Smooth muscle cell (in vitro differentiated cells): ENCODE measurements at regions not wholly inside any gene's neighbourhood (a gene's known extent, or its start where the extent isn't known, plus 50 kb on each side); places are given as distances from the start of the nearest gene placed in this dataset.

Experiments
- DNase-seq: peaks from one replicate; lab custom pipeline; 2025; ENCODE audit not compliant: unreplicated experiment; lab: John Stamatoyannopoulos, UW
- H2AFZ ChIP-seq: fragments of 200-600 bp; sonication (generic); 2 replicates; pipeline ENCODE4 v1.6.0; 2016; ENCODE audit warnings: antibody characterized with exemption, low read depth, mild to moderate bottlenecking
- H3F3A ChIP-seq: fragments of 200-600 bp; sonication (generic); 2 replicates; pipeline ENCODE4 v1.6.0; 2017; ENCODE audit warnings: antibody characterized with exemption, low read depth
- H3K27ac ChIP-seq: fragments of 200-600 bp; sonication (generic); 2 replicates; pipeline ENCODE4 v1.5.1; 2016; ENCODE audit warnings: low read depth, mild to moderate bottlenecking
- H3K27me3 ChIP-seq: fragments of 200-600 bp; sonication (generic); 2 replicates; pipeline ENCODE4 v1.6.1; 2016; ENCODE audit warnings: low read depth, mild to moderate bottlenecking
- H3K36me3 ChIP-seq: fragments of 200-600 bp; sonication (generic); 2 replicates; pipeline ENCODE4 v1.5.1; 2016; ENCODE audit warnings: low read depth
- H3K4me1 ChIP-seq: fragments of 200-600 bp; sonication (generic); 2 replicates; pipeline ENCODE4 v1.5.1; 2016; ENCODE audit warnings: low read depth
- H3K4me2 ChIP-seq: fragments of 200-600 bp; sonication (generic); 2 replicates; pipeline ENCODE4 v1.6.0; 2016; ENCODE audit warnings: mild to moderate bottlenecking
- H3K4me3 ChIP-seq: fragments of 200-600 bp; sonication (generic); 2 replicates; pipeline ENCODE4 v1.5.1; 2016; ENCODE audit warnings: mild to moderate bottlenecking
- H3K79me2 ChIP-seq: fragments of 200-600 bp; sonication (generic); 2 replicates; pipeline ENCODE4 v1.6.0; 2016; ENCODE audit warnings: low read depth, mild to moderate bottlenecking
- H3K9ac ChIP-seq: fragments of 200-600 bp; sonication (generic); 2 replicates; pipeline ENCODE4 v1.6.0; 2016; ENCODE audit warnings: low read depth
- H3K9me3 ChIP-seq: fragments of 200-600 bp; sonication (generic); replicated peaks from 2 replicates; pipeline ENCODE4 v1.5.1; 2016; ENCODE audit warnings: low read depth
- H4K20me1 ChIP-seq: fragments of 200-600 bp; sonication (generic); 2 replicates; pipeline ENCODE4 v1.6.0; 2016; ENCODE audit warnings: low read depth
- whole genome bisulfite sequencing: methylation state at CpG from one replicate; pipeline ENCODE4 v1.1.7; 2016; ENCODE audit warnings: low lambda C conversion rate; 5-methylcytosine and 5-hydroxymethylcytosine counted together
- TF ChIP-seq, protein P1 (sequence below): fragments of 200-600 bp; sonication (generic); IDR thresholded peaks from 2 replicates; pipeline ENCODE4 v1.5.1; 2017; ENCODE audit warnings: borderline replicate concordance, mild to moderate bottlenecking, antibody characterized with exemption; ENCODE audit not compliant: insufficient read depth, poor library complexity, severe bottlenecking

- Histone ChIP-seq H3K9me3 (no peaks in the 10 kb centered on the region), H3K4me2 (no peak overlapping the region), H3K9ac (no peak overlapping the region), H3K79me2 (no peaks in the 10 kb centered on the region), H4K20me1 (no peaks in the 10 kb centered on the region), H2AFZ (no peak overlapping the region), H3F3A (no peaks in the 10 kb centered on the region), H3K27ac (no peak overlapping the region), H3K27me3 (no peaks in the 10 kb centered on the region), H3K4me1 (no peaks in the 10 kb centered on the region), H3K36me3 (no peaks in the 10 kb centered on the region), H3K4me3 (no peak overlapping the region)
- TF ChIP-seq, protein P1, sequence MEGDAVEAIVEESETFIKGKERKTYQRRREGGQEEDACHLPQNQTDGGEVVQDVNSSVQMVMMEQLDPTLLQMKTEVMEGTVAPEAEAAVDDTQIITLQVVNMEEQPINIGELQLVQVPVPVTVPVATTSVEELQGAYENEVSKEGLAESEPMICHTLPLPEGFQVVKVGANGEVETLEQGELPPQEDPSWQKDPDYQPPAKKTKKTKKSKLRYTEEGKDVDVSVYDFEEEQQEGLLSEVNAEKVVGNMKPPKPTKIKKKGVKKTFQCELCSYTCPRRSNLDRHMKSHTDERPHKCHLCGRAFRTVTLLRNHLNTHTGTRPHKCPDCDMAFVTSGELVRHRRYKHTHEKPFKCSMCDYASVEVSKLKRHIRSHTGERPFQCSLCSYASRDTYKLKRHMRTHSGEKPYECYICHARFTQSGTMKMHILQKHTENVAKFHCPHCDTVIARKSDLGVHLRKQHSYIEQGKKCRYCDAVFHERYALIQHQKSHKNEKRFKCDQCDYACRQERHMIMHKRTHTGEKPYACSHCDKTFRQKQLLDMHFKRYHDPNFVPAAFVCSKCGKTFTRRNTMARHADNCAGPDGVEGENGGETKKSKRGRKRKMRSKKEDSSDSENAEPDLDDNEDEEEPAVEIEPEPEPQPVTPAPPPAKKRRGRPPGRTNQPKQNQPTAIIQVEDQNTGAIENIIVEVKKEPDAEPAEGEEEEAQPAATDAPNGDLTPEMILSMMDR = no peak
- 88% methylated on average over 1 of the region's 1 CpG for WGBS
- DNase-seq = no peak
Observed at GRCh38 chr13:74847966-74848365, 634.0 kb downstream of the TBC1D4 start.

- Histone ChIP-seq H3K9me3 (no peaks in the 10 kb centered on the region), H3K4me2 (no peak overlapping the region), H3F3A (no peaks in the 10 kb centered on the region), H3K27me3 (no peaks in the 10 kb centered on the region), H3K4me1 (no peaks in the 10 kb centered on the region), H3K9ac (no peak overlapping the region), H3K79me2 (no peaks in the 10 kb centered on the region), H3K36me3 (no peaks in the 10 kb centered on the region), H2AFZ (no peak overlapping the region), H3K27ac (no peak overlapping the region), H3K4me3 (no peak overlapping the region), H4K20me1 (no peaks in the 10 kb centered on the region)
- TF ChIP-seq, protein P1 = no peak
- DNase-seq = no peak
Observed at GRCh38 chr13:74845806-74846205, 636.2 kb downstream of the TBC1D4 start.

GRCh38 chr13:74841651-74842050 lies 640.3 kb downstream of the TBC1D4 start:
- Histone ChIP-seq H3K9me3 (no peaks in the 10 kb centered on the region), H3K4me1 (no peaks in the 10 kb centered on the region), H3K27me3 (no peaks in the 10 kb centered on the region), H2AFZ (no peak overlapping the region), H4K20me1 (no peaks in the 10 kb centered on the region), H3K4me2 (no peak overlapping the region), H3F3A (no peaks in the 10 kb centered on the region), H3K27ac (no peak overlapping the region), H3K9ac (no peak overlapping the region), H3K79me2 (no peaks in the 10 kb centered on the region), H3K4me3 (no peak overlapping the region), H3K36me3 (no peaks in the 10 kb centered on the region)
- TF ChIP-seq, protein P1 = no peak
- 92% methylated on average over 4 of the region's 4 CpGs for WGBS
- DNase-seq = no peak

DNA sequence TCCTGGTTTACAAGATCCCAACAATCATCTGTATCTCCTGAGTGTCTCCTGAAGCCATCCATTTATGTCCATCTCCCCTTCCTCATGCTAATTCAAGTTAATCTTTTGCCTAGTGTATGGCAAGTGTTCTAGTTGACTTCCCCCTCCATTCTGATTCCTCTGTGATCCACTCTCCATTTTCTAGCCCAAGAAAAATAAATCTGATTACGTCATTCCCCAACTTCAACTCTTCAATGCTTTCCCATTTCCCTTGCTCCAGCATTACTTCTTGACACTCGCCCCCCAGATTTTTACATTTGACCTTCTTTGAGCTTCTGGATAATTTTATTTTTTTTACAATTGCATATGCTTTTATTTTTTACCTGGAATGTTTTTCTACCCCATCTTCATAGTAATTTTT lies 640.8 kb downstream of the TBC1D4 start:
- DNase-seq = no peak
- Histone ChIP-seq H4K20me1 (no peaks in the 10 kb centered on the region), H3K9me3 (no peaks in the 10 kb centered on the region), H3K4me3 (no peak overlapping the region), H3K4me2 (no peak overlapping the region), H3K79me2 (no peaks in the 10 kb centered on the region), H3K27me3 (no peaks in the 10 kb centered on the region), H3K4me1 (no peaks in the 10 kb centered on the region), H3K9ac (no peak overlapping the region), H2AFZ (no peak overlapping the region), H3F3A (no peaks in the 10 kb centered on the region), H3K36me3 (no peaks in the 10 kb centered on the region), H3K27ac (no peak overlapping the region)
- TF ChIP-seq, protein P1 = no peak
- WGBS = 94% methylated on average over 2 of the region's 2 CpGs
